Hepatocyte (in vitro differentiated cells): ENCODE measurements at regions not wholly inside any gene's neighbourhood (a gene's known extent, or its start where the extent isn't known, plus 50 kb on each side); places are given as distances from the start of the nearest gene placed in this dataset.

ENCODE experiments used
- DNase-seq: peaks from one replicate; pipeline ENCODE4 v3.0.0-alpha.2; 2016; ENCODE audit warnings: low spot score
- H2AFZ ChIP-seq: fragments of 200-600 bp; sonication (generic); 2 replicates; pipeline ENCODE4 v1.6.0; 2016; ENCODE audit warnings: antibody characterized with exemption, mild to moderate bottlenecking
- H3K27ac ChIP-seq: fragments of 200-600 bp; sonication (generic); 2 replicates; pipeline ENCODE4 v1.5.1; 2016; ENCODE audit warnings: mild to moderate bottlenecking
- H3K27me3 ChIP-seq: fragments of 200-600 bp; sonication (generic); 2 replicates; pipeline ENCODE4 v1.6.1; 2016
- H3K36me3 ChIP-seq: fragments of 200-600 bp; sonication (generic); replicated peaks from 2 replicates; pipeline ENCODE4 v1.5.1; 2016; ENCODE audit warnings: low read depth; ENCODE audit not compliant: insufficient read depth
- H3K4me1 ChIP-seq: fragments of 200-600 bp; sonication (generic); 2 replicates; pipeline ENCODE4 v1.5.1; 2016; ENCODE audit warnings: mild to moderate bottlenecking, moderate library complexity; ENCODE audit not compliant: insufficient read depth
- H3K4me2 ChIP-seq: fragments of 200-600 bp; sonication (generic); 2 replicates; pipeline ENCODE4 v1.6.0; 2016
- H3K4me3 ChIP-seq: fragments of 200-600 bp; sonication (generic); 2 replicates; pipeline ENCODE4 v1.5.1; 2016; ENCODE audit warnings: mild to moderate bottlenecking
- H3K79me2 ChIP-seq: fragments of 200-600 bp; sonication (generic); 2 replicates; pipeline ENCODE4 v1.6.0; 2017; ENCODE audit warnings: mild to moderate bottlenecking
- H3K9me2 ChIP-seq: fragments of 200-600 bp; sonication (generic); replicated peaks from 2 replicates; pipeline ENCODE4 v1.6.0; 2017; ENCODE audit warnings: mild to moderate bottlenecking; ENCODE audit not compliant: insufficient read depth
- H3K9me3 ChIP-seq: fragments of 200-600 bp; sonication (generic); 2 replicates; pipeline ENCODE4 v1.5.1; 2016; ENCODE audit warnings: low read depth, mild to moderate bottlenecking
- H4K20me1 ChIP-seq: fragments of 200-600 bp; sonication (generic); 2 replicates; pipeline ENCODE4 v1.6.0; 2016; ENCODE audit warnings: mild to moderate bottlenecking; ENCODE audit not compliant: insufficient read depth, poor library complexity, severe bottlenecking
- EZH2 ChIP-seq: fragments of 200-600 bp; sonication (generic); IDR thresholded peaks from 2 replicates; pipeline ENCODE4 v1.6.1; 2016; ENCODE audit warnings: antibody characterized with exemption, mild to moderate bottlenecking, borderline replicate concordance
- EZH2phosphoT487 ChIP-seq: fragments of 200-600 bp; sonication (generic); IDR thresholded peaks from one replicate; pipeline ENCODE4 v1.6.1; 2018; ENCODE audit warnings: antibody characterized with exemption, mild to moderate bottlenecking, low read depth, moderate library complexity; ENCODE audit not compliant: unreplicated experiment, severe bottlenecking
- WGBS: methylation state at CpG from one replicate; pipeline ENCODE4 v1.1.6; 2016; ENCODE audit warnings: low lambda C conversion rate; ENCODE audit errors: missing lambda C conversion rate; 5-methylcytosine and 5-hydroxymethylcytosine counted together
- TF ChIP-seq, protein P1 (sequence below): fragments of 200-600 bp; sonication (generic); IDR thresholded peaks from 2 replicates; pipeline ENCODE4 v1.5.1; 2016; ENCODE audit warnings: antibody characterized with exemption, mild to moderate bottlenecking; ENCODE audit not compliant: poor library complexity

DNA sequence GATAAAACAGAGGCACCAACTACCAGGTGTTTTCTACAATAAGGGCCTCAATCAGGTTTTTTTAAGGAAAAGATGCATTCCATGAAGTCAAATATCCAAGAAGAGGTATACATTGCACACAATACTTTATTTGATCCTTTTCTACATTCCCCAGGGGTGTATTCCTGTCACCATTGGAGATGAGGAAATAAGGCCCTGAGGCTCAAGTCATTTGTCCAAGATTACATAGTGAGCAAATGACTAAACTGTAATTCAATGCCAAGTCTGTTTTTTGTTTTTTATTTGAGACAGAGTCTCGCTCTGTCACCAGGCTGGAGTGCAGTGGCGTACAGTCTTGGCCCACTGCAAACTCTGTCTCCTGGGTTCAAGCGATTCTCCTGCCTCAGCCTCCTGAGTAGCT is 69.2 kb upstream of the CDYL start:
- Histone ChIP-seq H3K4me1 (no peaks in the 10 kb centered on the region), H4K20me1 (no peaks in the 10 kb centered on the region), H3K9me3 (no peaks in the 10 kb centered on the region), H3K4me2 (no peak overlapping the region), H3K36me3 (no peaks in the 10 kb centered on the region), H3K27ac (no peak overlapping the region), H3K27me3 (no peaks in the 10 kb centered on the region), H3K9me2 (no peaks in the 10 kb centered on the region), H2AFZ (no peak overlapping the region), H3K79me2 (no peaks in the 10 kb centered on the region), H3K4me3 (no peak overlapping the region)
- no peak for DNase-seq
- 93% methylated on average over 3 of the region's 3 CpGs for WGBS
- TF ChIP-seq EZH2 (no peak), EZH2phosphoT487 (no peak)
- TF ChIP-seq, protein P1, sequence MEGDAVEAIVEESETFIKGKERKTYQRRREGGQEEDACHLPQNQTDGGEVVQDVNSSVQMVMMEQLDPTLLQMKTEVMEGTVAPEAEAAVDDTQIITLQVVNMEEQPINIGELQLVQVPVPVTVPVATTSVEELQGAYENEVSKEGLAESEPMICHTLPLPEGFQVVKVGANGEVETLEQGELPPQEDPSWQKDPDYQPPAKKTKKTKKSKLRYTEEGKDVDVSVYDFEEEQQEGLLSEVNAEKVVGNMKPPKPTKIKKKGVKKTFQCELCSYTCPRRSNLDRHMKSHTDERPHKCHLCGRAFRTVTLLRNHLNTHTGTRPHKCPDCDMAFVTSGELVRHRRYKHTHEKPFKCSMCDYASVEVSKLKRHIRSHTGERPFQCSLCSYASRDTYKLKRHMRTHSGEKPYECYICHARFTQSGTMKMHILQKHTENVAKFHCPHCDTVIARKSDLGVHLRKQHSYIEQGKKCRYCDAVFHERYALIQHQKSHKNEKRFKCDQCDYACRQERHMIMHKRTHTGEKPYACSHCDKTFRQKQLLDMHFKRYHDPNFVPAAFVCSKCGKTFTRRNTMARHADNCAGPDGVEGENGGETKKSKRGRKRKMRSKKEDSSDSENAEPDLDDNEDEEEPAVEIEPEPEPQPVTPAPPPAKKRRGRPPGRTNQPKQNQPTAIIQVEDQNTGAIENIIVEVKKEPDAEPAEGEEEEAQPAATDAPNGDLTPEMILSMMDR = no peak

DNA sequence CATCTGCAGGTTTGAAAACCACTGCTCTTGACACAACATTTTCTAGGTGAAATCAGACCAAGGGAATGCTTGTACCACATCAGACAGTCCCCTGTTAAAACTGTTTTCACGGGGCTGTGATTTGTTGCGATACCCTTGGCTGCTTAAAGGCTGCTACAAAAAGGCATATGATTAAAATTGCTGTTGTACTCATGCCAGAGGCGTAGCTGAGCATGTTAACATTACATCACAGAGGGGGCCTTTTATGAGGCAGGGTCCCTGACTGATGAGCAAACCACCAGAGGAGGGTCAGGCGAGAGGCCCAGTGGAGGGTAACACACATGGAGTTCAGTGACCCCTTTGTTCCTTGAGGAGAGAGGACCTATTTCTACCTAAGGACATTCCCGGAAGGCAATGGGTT is 70.4 kb upstream of the CDYL start:
- H3K9me3 ChIP-seq = no peaks in the 10 kb centered on the region
- TF ChIP-seq EZH2phosphoT487 (no peak), EZH2 (no peak)
- TF ChIP-seq, protein P1 = no peak
- no peaks in the 10 kb centered on the region for H4K20me1 ChIP-seq
- DNase-seq = no peak
- H3K4me2 ChIP-seq = no peak overlapping the region
- no peaks in the 10 kb centered on the region for H3K36me3 ChIP-seq
- H3K79me2 ChIP-seq = no peaks in the 10 kb centered on the region
- no peaks in the 10 kb centered on the region for H3K27me3 ChIP-seq
- no peaks in the 10 kb centered on the region for H3K9me2 ChIP-seq
- H3K4me3 ChIP-seq = no peak overlapping the region
- no peak overlapping the region for H2AFZ ChIP-seq
- 80% methylated on average over 5 of the region's 5 CpGs for WGBS
- no peaks in the 10 kb centered on the region for H3K4me1 ChIP-seq
- H3K27ac ChIP-seq = no peak overlapping the region

DNA sequence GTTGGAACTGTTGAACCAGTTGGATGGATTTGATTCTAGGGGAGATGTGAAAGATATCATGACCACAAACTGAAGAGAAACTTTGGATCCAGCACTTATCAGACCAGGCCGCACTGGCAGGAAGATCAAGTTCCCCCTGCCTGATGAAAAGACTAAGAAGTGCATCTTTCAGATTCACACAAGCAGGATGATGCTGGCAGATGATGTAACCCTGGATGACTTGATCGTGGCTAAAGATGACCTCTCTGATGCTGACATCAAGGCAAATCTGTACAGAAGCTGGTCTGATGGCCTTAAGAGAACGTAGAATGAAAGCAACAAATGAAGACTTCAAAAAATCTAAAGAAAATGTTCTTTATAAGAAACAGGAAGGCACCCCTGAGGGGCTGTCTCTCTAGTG is 72.8 kb upstream of the CDYL start:
- Histone ChIP-seq H4K20me1 (no peaks in the 10 kb centered on the region), H3K27ac (no peak overlapping the region), H3K4me3 (no peak overlapping the region), H3K79me2 (no peaks in the 10 kb centered on the region), H2AFZ (no peak overlapping the region), H3K9me3 (no peaks in the 10 kb centered on the region), H3K27me3 (no peaks in the 10 kb centered on the region), H3K4me2 (no peak overlapping the region), H3K9me2 (no peaks in the 10 kb centered on the region), H3K4me1 (no peaks in the 10 kb centered on the region), H3K36me3 (no peaks in the 10 kb centered on the region)
- TF ChIP-seq EZH2 (no peak), EZH2phosphoT487 (no peak)
- TF ChIP-seq, protein P1 = no peak
- 59% methylated on average over 3 of the region's 3 CpGs for WGBS
- no peak for DNase-seq

DNA sequence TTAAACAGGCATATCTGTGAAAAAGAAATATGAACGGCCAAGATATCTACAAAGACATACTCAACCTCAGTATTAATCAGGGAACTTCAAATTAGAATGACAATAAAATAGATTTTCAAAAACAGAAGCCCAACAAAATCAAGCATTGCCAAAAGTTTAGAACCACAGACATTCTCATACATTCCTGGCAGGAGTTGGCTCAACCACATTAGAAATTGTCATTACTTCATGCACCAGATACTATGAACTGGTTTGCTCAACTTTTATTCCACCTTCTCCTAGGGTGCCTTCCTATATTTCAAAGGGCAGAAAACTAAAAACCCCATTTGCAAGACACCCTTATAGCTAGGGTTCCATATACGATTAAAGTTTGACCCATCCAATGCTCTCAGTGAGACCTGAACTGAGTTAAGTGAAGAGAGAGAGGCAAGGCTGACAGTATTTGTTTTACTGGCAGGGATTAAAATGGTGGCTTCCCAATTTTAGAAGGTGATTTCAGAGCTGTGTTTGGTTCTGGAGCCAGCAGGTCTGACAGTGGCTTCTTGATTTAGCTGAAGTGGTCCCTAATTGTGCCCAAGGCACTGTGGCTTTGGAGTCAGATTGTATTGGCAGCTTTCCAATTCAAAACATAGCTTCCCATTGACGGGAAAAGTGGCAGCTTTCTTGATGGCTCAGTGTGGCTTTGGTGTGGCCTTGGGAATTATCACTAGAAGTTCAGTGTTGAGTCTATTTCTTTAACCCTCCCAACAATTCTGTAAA is 77.1 kb upstream of the CDYL start:
- TF ChIP-seq, protein P1 = no peak
- TF ChIP-seq EZH2phosphoT487 (no peak), EZH2 (no peak)
- Histone ChIP-seq H3K79me2 (no peaks in the 10 kb centered on the region), H3K36me3 (no peaks in the 10 kb centered on the region), H3K9me2 (no peaks in the 10 kb centered on the region), H3K9me3 (no peaks in the 10 kb centered on the region), H3K4me2 (no peak overlapping the region), H3K4me1 (no peaks in the 10 kb centered on the region), H3K27ac (no peak overlapping the region), H3K4me3 (no peak overlapping the region), H2AFZ (no peak overlapping the region), H3K27me3 (no peaks in the 10 kb centered on the region), H4K20me1 (no peaks in the 10 kb centered on the region)
- DNase-seq = no peak
- 88% methylated on average over 3 of the region's 3 CpGs for WGBS
